ENCODE measurements at regions not wholly inside any gene's neighbourhood (a gene's known extent, or its start where the extent isn't known, plus 50 kb on each side); places are given as distances from the start of the nearest gene placed in this dataset.
"Not testable (repeated sequence)": the region's sequence is repeated elsewhere in the genome, so short reads cannot be mapped to it uniquely, and the experiment has no call there.

DNA sequence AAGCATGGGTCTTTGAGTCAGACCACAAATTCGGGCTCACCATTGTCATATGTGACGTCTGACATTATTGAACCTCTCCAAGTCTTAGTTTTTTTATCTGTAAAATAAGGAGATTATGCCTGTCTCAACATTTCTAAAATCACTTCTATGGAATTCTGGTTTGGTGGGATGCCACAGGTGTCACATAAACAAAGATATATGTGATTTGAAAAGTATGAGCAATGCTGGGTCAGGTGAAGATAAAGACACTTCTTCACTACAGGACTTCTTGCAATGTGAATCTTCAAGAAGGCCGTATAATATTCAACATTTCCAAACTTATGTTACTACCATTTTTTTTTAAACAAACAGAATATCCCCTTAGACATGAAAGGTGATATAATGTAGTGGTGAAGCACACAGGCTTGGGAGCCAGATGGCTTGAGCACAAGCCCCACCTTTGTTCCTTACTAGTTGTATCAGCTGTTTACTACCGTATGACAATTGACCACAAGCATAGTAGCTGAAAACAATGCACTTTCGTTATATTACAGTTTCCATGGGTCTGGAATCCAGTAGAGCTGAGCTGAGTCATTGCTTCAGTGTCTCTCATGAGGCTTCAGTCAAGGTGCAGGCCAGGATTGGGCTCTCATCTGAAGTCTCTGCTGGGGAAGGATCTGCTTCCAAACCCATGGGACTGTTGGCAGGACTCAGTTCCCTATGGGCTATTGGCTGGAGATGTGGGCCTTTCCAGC lies 87.7 kb downstream of the UTP18 start:
- no peak for DNase-seq

DNA sequence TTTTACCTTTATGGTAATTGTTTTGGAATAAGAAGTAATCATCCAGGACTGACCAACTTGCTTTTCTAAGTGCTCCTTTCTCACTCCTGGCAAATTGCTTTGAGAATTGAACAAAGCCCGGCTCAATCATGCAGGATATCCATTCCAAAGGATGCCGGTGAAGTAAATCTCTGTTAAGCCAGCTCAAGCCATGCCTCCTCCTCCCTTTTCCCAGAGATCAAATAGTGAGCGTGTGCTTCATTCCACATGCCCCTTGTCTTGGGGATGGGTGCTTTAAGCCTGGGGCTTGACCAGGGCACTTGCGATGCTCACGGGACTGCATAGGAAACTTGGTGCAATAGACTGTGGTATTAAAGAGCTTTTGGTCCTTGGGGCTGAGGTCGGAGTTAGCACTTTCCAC lies 90.7 kb downstream of the UTP18 start:
- no peak for DNase-seq

DNA sequence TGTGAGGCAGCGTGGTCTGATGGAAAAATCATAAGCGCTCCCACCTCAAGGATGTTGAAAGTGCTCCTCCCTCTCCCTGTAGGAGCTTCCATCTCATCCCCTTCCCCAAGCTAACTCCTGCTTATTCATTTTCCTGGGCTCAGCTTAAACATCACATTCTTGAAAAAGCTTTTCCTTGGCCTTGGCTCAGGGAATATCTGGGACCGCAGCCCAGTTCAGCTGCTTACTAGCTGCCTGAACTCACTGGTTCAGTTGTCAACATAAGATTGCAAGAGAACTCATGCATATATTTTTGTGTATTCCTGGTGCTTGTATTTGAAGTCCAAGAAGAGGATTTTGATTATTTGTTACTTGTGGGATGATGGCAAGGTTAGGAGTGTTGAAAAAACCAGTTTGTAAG lies 91.5 kb downstream of the UTP18 start:
- DNase-seq, result no peak

DNA sequence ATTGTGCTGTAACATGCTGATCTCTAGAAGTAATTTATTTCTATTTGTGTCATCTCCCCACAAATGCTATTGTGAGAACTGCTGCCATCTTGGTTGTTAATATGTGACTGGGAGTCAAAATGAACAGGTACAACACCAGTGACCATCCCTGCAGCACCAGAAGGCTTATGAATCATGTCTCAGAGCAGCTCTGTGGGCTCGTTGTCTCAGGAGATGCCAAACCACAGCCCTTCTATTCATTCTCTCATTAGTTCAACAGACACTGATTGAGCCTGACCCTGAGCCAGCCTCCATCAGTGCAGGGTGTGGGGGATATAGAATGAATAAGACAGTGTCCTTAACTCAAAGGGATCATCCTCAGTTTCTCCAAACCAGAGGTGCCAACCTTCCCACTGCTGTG lies 92.5 kb downstream of the UTP18 start:
- no peak for DNase-seq

- no peak for DNase-seq
Measured at GRCh38 chr17:51353296-51353695, 93.0 kb downstream of the UTP18 start.

- no peak for DNase-seq
Measured at GRCh38 chr17:51354936-51355335, 94.6 kb downstream of the UTP18 start.

GRCh38 chr17:51355441-51356410 lies 95.4 kb downstream of the UTP18 start:
- DNase-seq, result no peak

GRCh38 chr17:51359055-51359454 lies 98.7 kb downstream of the UTP18 start:
- no peak for DNase-seq

GRCh38 chr17:51362811-51363585 lies 102.7 kb downstream of the UTP18 start:
- DNase-seq, result no peak

- DNase-seq, result no peak
Measured at GRCh38 chr17:51365090-51365489, 104.7 kb downstream of the UTP18 start.

GRCh38 chr17:51366866-51367265 lies 106.5 kb downstream of the UTP18 start:
- DNase-seq, result no peak

DNA sequence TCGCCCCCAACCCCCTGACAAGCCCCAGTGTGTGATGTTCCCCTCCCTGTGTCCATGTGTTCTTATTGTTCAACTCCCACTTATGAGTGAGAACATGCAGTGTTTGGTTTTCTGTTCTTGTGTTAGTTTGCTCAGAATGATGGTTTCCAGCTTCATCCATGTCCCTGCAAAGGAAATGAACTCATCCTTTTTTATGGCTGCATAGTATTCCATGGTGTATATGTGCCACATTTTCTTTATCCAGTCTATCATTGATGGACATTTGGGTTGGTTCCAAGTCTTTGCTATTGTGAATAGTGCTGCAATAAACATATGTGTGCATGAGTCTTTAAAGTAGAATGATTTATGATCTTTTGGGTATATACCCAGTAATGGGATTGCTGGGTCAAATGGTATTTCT lies 107.5 kb downstream of the UTP18 start:
- not testable (repeated sequence) for DNase-seq

GRCh38 chr17:51371732-51372151 lies 111.4 kb downstream of the UTP18 start:
- DNase-seq, result peak; percentile 62

GRCh38 chr17:51372345-51373004 lies 112.1 kb downstream of the UTP18 start:
- no peak for DNase-seq

DNA sequence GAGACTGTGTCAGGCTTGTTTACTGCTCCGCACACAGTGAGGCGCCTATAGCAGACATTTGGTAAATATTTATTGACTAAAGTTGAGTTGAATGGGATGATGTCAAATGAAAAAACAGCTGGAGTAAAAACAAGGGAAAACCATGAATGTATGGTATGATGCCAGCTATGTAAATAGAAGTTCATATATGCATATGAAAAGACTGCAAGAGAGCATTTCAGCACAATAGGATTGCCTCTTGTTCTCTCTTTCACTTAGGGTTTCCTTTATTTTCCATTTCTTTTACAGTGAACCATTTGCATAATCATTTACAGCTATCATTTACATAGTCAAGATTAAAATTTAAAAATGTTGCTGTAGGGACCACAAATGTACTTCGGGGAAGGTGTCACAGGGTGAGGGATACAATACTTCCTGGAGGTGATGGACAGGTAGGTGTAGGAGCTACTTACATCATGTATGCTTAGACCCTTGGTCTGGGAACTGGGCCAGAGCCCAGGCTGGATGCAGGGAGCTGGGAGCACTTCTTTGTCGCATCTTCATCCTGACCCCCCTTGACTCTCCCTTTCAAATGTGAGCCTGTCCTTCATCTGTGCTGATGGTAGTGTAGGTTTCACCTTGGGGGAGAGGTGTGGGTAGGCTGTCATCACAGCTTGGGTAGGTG lies 113.3 kb downstream of the UTP18 start:
- DNase-seq, result no peak

- no peak for DNase-seq
Measured at GRCh38 chr17:51374209-51374608, 113.9 kb downstream of the UTP18 start.

GRCh38 chr17:51375771-51376170 lies 115.4 kb downstream of the UTP18 start:
- no peak for DNase-seq

GRCh38 chr17:51376739-51377138 lies 116.4 kb downstream of the UTP18 start:
- no peak for DNase-seq

DNA sequence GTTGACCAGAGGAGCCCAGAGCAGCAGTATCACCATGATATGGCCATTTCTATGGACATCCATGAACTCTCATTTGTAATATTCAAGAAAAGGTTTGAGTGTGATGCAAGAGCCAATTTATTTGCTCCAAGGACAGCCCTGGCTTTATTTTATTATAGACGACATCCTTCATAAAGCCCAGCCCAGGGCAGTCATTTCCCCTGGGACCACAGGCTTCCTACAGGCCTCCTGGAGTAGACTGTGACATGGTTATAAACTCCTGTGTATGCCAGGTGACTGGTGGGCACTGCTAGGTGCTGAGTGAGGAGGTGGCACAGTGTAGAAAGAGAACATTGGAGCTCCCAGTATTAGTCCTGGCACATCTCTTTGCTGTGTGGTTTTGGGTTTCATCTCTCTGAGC lies 120.9 kb downstream of the UTP18 start:
- no peak for DNase-seq

GRCh38 chr17:51385208-51385607 lies 124.9 kb downstream of the UTP18 start:
- DNase-seq, result no peak

DNA sequence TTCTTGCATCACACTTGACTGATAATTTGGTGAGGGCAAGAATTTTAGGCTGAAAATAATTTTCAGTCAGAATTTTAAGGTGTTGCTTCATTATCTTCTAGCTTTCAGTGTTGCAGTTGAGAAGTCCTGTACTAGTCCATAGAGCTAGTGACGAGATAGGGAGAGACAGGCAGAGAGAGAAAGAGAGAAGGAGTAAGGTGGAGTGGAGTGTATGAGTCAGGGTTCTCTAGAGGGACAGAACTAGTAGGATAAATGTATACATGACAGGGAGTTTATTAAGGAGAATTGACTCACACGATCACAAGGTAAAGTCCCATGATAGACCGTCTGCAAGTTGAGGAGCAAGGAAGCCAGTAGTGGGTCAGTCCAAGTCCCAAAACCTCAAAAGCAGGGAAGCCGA lies 127.2 kb downstream of the UTP18 start:
- no peak for DNase-seq

GRCh38 chr17:51387986-51388385 lies 127.6 kb downstream of the UTP18 start:
- DNase-seq, result no peak
